ENCODE measurements at regions not wholly inside any gene's neighbourhood (a gene's known extent, or its start where the extent isn't known, plus 50 kb on each side); places are given as distances from the start of the nearest gene placed in this dataset.
"Not testable (repeated sequence)": the region's sequence is repeated elsewhere in the genome, so short reads cannot be mapped to it uniquely, and the experiment has no call there.

DNA sequence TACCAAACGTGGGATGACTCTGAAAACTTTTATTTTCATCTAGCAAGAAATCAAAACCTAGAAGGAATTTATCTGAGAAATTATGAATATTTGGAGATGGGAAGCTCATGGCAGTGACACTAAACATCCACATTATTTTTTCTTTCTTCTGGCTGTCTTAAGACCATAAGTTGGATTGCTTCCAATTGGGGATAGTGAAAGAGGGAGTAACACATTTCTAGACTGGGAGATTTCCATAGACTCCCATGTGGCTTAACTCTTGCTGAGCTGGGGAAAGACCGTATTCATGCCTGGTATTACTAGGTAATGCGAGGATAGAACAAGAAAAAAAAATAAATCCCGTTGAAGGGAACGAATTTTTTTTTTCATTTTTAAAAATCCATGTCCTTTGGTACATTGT is 120.0 kb downstream of the UTRN start:
- intact Hi-C loops (cut with micrococcal nuclease), result no loop called here
- POLR2A ChIA-PET, result no interaction called here
- ATAC-seq (no peak), DNase-seq (no peak)
- Mint-ChIP-seq H3K36me3 (ENCODE audit: low read depth) (peaks cover 26% of the 10 kb centered on the region), H3K9me3 (no peaks in the 10 kb centered on the region), H3K27me3 (no peaks in the 10 kb centered on the region), H3K4me3 (no peak overlapping the region), H3K4me1 (ENCODE audit: low read depth) (peaks cover 28% of the 10 kb centered on the region), H3K27ac (no peak overlapping the region)
- TF ChIP-seq, protein P1, sequence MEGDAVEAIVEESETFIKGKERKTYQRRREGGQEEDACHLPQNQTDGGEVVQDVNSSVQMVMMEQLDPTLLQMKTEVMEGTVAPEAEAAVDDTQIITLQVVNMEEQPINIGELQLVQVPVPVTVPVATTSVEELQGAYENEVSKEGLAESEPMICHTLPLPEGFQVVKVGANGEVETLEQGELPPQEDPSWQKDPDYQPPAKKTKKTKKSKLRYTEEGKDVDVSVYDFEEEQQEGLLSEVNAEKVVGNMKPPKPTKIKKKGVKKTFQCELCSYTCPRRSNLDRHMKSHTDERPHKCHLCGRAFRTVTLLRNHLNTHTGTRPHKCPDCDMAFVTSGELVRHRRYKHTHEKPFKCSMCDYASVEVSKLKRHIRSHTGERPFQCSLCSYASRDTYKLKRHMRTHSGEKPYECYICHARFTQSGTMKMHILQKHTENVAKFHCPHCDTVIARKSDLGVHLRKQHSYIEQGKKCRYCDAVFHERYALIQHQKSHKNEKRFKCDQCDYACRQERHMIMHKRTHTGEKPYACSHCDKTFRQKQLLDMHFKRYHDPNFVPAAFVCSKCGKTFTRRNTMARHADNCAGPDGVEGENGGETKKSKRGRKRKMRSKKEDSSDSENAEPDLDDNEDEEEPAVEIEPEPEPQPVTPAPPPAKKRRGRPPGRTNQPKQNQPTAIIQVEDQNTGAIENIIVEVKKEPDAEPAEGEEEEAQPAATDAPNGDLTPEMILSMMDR (IDR thresholded peaks at IDR 0.05), result no peak
- CTCF ChIA-PET, result no interaction called here

DNA sequence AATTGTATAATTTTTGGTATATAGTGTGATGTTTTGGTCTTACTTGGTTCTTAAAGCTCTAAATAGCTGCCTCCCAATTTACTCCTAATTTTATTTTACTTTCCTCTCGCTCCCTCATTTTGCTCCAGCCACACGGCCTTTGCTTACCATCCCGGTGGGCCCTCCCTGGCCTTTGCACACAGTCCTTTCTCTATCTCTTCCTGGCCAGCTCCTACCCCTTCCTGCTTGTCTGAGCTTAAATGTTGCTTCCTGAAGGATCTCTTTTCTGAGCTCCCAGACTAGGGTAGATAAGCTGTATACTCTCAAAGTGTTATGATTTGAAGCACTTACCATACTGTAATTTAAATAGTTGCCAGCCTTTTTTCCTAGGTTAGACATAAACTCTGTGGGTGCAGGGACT is 121.7 kb downstream of the UTRN start:
- ChIA-PET POLR2A (no interaction called here), CTCF (interaction anchor here (0.9 to 1.3 kb wide), 3 partner anchors 8 to 17 kb away, joined by 3 to 5 read pairs (median 3); no protein-coding TSS in a partner anchor)
- Mint-ChIP-seq H3K27ac (no peak overlapping the region), H3K4me3 (no peak overlapping the region), H3K36me3 (ENCODE audit: low read depth) (peaks cover 23% of the 10 kb centered on the region), H3K27me3 (no peaks in the 10 kb centered on the region), H3K4me1 (ENCODE audit: low read depth) (peaks cover 28% of the 10 kb centered on the region), H3K9me3 (no peaks in the 10 kb centered on the region)
- ATAC-seq, result no peak
- TF ChIP-seq, protein P1 (IDR thresholded peaks at IDR 0.05), result no peak
- DNase-seq, result no peak
- intact Hi-C loops (cut with micrococcal nuclease), result no loop called here

DNA sequence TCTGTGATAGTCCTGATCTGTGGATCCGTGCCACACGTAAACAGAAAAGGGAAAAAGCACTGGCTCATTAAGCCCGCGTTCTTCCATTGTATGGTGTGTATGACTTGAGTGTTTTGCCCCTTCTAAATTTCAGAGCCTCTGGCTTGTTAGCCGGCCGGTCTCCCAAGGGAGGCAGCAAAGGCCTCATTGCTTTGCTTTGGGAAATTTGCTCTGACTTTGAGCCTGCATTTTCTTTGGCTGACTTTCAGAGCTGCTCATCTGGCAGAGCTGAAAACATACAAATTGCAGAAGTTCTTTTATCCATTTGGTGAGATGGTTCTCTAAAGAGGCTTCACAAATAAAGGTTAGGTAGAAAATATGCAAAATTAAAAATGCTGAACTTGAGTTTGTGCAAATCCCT is 123.0 kb downstream of the UTRN start:
- no peak overlapping the region for H3K27ac Mint-ChIP-seq
- H3K9me3 Mint-ChIP-seq, result no peaks in the 10 kb centered on the region
- H3K27me3 Mint-ChIP-seq, result no peaks in the 10 kb centered on the region
- CTCF ChIA-PET, result interaction anchor here (1.7 kb wide), 1 partner anchor 12 kb away, joined by 4 read pairs; no protein-coding TSS in a partner anchor
- no peak for ATAC-seq
- TF ChIP-seq, protein P1 (IDR thresholded peaks at IDR 0.05), result no peak
- H3K4me1 Mint-ChIP-seq (ENCODE audit: low read depth), result peaks cover 33% of the 10 kb centered on the region
- peaks cover 21% of the 10 kb centered on the region for H3K36me3 Mint-ChIP-seq (ENCODE audit: low read depth)
- intact Hi-C loops (cut with micrococcal nuclease), result no loop called here
- no peak overlapping the region for H3K4me3 Mint-ChIP-seq
- no peak for DNase-seq
- POLR2A ChIA-PET, result no interaction called here

DNA sequence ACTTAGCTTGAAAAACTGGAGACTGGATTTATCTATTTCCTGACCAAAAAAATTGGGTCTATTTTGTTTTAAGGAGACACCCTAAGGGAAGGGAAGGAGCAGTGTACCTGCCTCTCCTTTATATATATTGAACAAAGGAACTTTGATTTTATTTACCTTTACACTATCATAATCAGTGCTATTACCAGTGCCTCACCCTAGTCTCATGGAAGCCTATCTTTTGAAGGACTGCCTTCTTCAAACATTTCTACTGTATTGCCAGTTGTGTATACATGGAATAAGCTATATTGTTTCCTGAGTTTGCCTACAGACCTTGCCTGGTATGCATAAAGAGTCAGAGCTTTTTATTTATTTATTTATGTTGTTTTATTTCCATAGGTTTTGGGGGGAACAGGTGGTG is 124.9 kb downstream of the UTRN start:
- peaks cover 27% of the 10 kb centered on the region for H3K4me1 Mint-ChIP-seq (ENCODE audit: low read depth)

DNA sequence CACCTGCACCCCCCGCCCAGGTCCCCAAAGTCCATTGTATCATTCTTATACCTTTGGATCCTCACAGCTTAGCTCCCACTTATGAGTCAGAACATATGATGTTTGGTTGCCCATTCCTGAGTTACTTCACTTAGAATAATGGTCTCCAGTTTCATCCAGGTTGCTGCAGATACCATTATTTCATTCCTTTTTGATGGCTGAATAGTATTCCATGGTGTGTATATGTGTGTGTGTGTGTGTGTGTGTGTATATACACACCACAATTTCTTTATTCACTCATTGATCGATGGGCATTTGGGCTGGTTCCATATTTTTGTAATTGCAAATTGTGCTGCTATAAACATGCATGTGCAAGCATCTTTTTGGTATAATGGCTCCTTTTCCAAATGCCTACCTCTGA is 125.4 kb downstream of the UTRN start:
- ATAC-seq; POLR2A ChIA-PET; H3K9me3 Mint-ChIP-seq; intact Hi-C loops (cut with micrococcal nuclease); H3K4me3 Mint-ChIP-seq; CTCF ChIA-PET; H3K27me3 Mint-ChIP-seq; DNase-seq; H3K27ac Mint-ChIP-seq: not testable (repeated sequence)
- Mint-ChIP-seq H3K4me1 (ENCODE audit: low read depth) (peaks cover 27% of the 10 kb centered on the region), H3K36me3 (ENCODE audit: low read depth) (peaks cover 10% of the 10 kb centered on the region)

More for the DNA sequence above, 124.9 kb downstream of the UTRN start:
- Mint-ChIP-seq H3K36me3 (ENCODE audit: low read depth) (peaks cover 10% of the 10 kb centered on the region), H3K4me3 (no peak overlapping the region), H3K27ac (no peak overlapping the region), H3K9me3 (no peaks in the 10 kb centered on the region), H3K27me3 (no peaks in the 10 kb centered on the region)
- ChIA-PET CTCF (interaction anchor here (0.7 kb wide), 1 partner anchor 13 kb away, joined by 3 read pairs; no protein-coding TSS in a partner anchor), POLR2A (no interaction called here)
- TF ChIP-seq, protein P1 (IDR thresholded peaks at IDR 0.05), result no peak
- DNase-seq (no peak), ATAC-seq (no peak)
- intact Hi-C loops (cut with micrococcal nuclease), result no loop called here
